Right kidney (tissue), 1 donor: ENCODE measurements at regions not wholly inside any gene's neighbourhood (a gene's known extent, or its start where the extent isn't known, plus 50 kb on each side); places are given as distances from the start of the nearest gene placed in this dataset.
A peak's percentile ranks its signal among the peaks of the same experiment; 100 is the strongest.
"Not testable (repeated sequence)": the region's sequence is repeated elsewhere in the genome, so short reads cannot be mapped to it uniquely, and the experiment has no call there.

Source experiments
- DNase-seq: peaks from one replicate; pipeline ENCODE4 v3.0.0-alpha.2; 2016

DNA sequence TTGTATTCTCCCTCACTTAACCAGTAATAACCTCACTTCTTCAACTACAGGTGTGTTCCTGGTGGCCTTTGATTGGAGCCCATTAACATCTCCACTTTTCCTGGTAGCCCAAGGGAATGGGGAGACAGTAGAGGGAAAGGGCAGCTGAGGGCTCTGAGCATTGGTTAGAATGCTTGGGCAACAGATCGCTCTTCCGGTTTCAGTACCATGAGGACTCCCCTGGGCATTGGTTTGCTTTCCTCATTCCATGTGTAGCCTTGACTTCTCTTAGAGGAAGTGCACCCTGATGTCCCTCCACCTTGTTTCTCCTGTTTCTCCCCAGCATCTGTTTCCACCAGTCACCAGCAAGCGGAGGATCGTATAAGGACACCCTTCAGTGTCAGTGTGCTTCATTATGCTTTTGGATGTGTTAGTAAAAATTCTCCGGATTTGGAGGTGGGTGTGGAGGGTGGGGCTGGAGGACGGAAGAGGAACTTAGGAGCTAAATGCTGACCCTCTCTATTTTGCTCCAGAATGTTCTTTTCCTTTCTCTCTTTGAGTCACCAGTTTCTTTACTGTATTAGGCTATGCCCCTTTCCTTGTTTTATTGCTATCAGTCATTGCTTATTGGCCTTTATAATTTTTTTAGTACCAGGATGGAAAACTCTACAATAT is 50.6 kb upstream of the ZNG1B start:
- not testable (repeated sequence) for DNase-seq

DNA sequence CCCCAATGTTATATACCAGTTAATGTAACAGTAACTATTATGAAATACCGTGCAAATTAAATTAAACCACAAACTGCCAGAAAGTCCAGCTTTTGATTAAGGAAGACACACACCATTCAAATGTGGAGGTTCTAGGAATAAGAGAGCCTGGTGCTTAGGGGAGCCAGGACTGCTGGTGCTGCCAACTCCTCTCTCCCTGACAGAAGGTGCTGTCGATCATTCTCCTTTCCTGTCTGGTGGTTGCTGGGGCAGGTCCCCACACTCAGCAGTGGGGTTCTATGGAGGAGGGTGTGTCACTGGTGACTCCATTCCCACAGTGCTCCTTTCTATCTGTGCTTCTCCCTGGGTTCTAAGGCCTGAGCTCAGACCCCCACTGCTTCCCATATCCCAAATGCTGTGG is 57.9 kb upstream of the ZNG1B start:
- not testable (repeated sequence) for DNase-seq

DNA sequence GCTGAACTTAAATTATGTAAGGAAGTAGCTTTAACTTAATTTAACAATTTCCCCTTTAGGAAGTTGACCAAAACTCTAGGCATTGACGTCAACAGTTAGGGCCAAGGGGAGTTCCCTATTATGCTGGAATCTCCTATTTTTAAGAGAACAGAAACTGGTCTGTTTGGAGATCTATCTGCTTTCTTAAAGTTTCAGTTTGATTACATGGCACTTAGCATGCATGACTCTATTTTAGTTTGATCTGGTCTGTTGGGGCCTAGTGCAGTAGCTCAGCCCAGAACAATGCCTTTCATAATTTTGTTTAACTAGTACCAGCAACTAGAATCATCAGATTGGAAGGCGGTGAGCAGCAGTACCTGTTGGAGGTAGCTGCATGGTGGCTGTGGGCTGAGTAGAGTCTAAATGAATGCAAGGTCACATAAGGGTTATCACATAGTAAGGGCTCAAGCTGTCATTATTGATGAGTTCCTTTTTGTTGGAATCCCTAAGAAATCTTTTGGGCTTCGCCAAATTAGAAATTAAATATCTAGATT is 60.5 kb upstream of the ZNG1B start:
- no peak for DNase-seq

DNA sequence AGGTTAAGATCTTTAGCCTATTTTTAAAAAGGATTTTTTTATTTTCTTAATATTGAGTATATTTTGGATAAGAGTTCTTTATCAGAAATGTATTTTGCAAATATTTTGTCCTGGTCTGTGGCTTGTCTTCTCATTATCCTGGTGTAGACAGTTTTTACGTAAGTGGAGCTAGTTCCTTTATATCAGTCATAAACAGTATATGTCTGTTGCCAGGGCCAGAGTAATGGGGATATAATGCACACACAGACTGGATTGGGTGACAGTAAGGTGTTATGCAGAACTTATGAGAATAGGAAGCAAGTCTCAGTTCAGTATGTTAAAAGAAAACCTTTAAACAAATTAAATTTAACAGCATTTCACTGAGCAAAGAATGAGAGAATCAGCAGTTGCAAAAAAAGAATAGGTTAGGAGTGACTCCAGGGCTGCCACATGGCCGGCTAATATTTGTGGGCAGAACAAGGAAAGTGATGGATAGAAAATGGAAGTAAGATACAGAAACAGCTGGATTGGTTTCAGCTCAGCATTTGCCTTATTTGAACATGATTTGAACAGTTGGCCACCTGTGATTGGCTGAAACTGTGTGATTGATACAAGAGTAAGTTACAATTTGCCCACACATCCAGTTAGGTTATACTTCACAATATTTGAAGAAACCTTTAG is 61.1 kb upstream of the ZNG1B start:
- no peak for DNase-seq

DNA sequence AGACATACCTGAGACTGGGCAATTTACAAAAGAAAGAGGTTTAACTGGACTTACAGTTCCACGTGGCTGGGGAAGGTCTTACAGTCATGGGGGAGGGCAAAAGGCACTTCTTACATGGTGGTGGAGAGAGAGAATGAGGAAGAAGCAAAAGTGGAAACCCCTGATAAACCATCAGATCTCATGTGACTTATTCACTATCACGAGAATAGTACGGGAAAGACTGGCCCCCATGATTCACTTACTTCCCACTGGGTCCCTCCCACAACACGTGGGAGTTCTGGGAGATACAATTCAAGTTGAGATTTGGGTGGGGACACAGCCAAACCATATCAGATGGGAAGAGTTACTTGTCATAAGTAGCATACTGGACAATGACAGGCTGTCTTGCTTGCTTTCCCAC is 62.6 kb upstream of the ZNG1B start:
- DNase-seq = not testable (repeated sequence)

DNA sequence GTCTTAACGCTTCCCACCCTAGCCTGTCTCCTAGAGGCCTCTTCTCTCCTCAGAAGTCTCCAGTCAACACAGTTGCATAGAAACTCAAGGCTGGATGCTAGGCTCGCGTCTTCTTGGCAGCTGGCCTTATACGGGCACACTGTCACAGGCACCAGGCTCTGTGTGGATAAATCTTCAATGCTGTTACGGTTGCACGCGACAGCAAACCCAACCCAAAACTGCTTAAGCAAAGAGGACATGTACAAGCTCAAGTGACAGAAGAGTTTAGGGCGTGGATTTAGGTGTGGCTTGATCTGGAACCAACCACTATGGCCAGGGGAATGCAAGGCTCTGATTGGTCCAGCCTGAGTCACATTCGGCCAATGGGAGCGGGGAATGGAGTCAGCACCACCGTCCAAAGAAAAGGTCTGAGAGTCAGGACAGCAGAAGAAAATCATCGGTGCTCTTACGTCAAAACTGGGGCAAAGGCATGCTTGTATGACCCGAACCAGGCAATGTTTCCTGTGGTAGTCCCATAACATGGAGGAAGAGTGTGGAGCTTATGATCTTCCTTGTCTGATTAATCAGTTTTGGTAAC is 65.1 kb upstream of the ZNG1B start:
- not testable (repeated sequence) for DNase-seq

DNA sequence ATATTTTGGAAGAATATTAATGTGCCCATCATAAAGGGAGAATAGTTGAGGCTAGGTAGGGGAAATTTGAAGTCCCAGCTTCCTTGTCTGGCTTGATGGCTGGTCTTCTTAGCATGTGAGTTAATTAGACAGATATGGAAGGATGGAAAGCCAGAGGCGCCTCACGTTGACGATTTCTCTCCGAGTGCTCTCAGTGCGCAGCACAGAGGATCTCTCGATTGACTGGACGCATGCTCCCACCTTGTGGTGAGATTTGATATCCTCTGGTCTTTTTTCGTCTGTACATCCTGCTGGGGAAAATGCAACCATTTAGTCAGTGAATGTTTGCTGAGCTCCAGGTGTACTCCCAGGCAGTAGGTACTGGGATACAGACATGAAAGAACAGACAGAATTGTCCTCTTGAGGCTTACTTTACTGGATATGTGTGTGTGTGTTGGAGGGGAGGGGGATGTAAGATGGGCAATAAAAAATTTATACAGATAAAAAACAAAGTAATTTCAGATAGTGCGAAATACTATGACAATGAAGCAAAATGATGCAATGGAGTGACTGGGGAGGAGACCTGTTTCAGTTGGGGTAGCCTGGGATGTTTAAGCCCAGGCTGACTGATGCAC is 66.9 kb upstream of the ZNG1B start:
- peak; percentile 52 for DNase-seq

DNA sequence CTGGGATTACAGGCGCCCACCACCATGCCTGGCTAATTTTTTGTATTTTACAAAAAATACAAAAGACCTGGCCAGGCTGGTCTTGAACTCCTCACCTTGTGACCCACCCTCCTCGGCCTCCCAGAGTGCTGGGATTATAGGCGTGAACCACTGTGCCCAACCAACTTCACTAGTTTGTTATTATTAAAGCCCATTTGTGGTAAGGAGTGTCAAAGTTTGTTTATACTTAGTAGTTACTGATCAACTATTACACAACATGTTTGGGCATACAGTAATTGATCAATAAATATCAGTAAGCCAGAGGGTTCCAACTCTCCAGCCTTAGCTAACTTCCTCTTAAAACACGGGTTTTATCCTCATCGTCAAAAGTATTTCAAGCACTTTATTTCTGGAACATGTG is 67.5 kb upstream of the ZNG1B start:
- DNase-seq = no peak

DNA sequence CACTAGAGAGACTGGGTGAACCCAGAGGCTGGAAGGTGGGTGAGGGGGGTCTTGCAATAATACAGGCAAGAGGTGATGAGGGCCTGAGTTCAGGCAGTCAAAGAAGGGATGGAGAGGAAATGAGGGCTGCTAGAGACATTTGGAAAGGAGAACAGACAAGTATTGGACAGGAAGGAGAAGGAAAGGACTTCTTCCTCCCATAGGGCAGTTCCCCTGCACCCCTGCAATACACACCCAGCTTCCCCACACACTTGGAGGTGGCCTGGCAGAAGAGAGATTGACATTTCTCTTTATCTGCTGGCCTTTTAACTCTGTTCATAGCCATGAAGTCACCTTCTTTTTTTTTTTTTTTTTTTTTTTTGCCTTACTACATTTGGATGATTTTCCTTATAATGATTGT is 68.9 kb upstream of the ZNG1B start:
- DNase-seq = not testable (repeated sequence)

DNA sequence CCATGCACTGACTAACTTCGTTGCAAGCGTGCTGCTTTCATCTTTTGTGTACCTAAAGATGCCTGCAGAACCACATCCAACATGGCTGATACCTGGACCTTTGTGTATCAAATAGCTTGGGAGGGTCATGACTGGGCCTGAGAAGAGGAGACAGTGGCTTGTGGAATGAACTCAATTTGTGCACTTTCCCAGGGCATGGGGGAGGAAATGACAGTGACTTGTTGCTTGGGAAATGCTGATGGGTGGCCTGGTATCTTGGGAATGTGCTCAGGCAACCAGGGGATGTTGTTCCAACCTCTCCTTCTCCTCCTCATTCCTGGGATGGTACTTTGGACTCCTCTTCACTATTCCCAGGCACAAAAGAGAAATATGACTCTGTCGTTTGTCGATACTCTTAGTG is 70.7 kb upstream of the ZNG1B start:
- not testable (repeated sequence) for DNase-seq

DNA sequence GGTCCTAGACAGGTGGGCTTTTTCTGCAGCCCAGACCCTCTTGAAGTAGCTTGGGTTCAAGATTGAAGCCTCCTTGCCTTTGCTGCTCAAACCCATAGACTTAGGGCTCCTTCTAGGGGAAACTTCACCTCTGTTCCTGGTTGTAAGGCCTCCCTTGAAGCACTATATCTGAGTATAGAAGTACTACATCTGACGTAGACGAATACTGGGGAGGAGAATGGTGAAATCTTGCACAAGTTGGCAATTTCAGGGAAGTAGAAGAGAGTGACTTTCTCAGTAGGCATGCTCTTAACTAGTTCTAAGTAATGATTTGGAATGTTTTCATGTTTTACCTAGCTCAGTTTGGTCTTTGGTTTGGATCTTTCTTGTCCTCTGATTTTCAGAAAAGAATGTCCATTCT is 71.7 kb upstream of the ZNG1B start:
- DNase-seq = not testable (repeated sequence)

DNA sequence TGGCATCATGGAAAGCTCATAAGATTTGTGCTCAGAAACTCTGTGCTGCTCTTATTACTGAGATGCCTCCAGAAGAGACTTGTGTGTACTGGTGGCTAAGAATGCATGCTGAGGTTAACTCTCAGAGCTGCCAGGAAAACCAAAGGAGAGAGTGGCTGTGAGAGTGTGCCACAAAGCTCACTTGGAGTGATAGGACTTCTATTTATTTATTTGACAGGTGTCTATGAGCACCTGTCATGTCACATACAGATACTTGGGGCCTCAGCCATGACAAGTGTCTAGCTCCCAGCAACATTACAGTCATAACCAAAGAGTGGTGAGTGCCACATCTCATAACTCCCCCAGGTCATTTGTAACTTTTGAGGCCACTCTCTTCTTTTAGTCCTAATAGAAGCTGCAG is 72.2 kb upstream of the ZNG1B start:
- DNase-seq = not testable (repeated sequence)

DNA sequence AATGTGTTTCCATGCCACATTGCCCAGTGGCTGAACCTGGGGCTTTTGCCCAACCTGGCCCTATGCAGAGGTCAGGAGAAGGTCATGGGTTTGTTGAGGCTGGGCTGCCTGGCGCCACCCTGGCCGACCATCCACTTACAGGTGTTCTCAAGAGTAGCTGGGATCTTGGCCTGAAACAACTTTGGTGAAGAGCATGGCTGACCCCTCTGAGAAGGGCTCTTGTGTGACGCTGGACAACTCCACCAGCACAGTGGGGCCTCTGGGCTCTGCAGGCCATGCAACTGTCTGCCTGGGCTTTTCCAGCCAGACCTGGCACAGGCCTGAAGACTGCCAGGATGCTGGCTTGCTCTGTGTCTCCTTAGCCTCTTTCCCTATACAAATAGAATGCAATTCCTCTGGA is 76.4 kb upstream of the ZNG1B start:
- DNase-seq = no peak

DNA sequence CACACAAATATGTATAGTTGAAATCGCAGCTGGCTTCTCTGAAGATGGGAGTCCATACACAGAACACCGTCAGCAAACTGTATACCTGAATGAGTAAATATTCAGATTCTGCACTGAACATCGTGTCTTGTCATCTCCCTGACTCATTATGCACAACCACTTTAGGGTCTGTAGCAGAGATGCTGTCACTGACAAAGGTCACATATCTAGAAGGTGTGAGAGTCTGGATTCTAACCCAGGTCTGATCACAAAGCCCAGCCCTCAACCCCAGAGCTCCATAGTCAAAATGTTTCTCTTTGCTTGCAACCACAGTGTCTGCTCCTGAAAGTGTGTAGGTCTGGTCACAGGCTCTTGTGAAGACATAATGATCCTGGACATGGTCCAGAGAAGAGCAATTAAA is 78.3 kb upstream of the PAX8 start:
- DNase-seq = no peak

DNA sequence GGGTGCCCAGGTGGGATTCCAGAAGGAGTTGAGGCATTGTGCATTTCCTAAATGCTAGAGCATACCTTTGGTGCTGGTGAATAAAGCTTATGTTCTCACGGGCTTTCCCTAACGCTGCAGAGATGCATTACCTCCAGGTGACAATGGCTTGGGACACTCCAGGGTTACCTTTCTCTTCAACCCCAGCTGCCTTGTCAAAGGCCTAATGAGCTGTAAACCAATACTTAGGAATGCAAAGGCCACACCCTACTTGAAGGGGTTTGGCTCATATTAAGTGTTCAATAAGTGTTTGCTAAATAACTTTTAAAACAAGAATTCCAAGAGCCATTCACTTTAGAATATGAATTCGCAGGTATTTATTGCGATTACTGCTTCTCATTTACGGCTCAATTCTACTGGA is 77.6 kb upstream of the PAX8 start:
- DNase-seq = not testable (repeated sequence)

DNA sequence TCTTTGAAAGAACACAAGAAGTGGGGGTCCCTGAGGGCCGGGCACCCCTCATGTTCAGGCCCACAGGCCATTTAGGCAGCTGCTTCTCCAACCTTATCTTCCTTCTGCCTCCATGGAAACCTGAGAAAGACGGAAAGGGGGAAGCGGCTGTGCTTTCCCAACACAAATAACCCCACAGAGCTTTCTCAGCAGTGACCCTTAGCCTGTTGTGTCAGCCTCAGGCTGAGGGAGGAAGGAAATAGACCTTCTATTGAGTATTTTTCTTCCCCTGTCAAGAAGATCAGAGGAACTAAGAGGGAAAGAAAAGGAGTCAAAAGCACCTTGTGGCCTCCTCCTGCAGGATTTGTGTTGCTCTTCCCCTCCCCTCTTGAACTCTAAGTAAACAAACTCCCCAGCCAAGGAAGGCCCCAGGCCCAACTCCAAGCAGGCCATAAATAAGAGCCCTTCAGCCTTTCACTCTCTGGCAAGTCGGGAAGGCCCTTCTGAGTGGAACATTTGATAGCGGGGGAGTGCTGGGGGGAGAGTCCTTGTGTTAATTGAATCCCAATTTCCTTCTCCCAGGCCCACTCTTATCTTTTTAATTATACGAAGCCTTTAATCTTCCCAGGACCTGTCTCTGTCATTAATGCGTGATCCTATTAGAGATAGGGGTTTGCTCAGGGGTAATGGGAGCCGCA is 76.8 kb upstream of the PAX8 start:
- DNase-seq = peak; percentile 47

DNA sequence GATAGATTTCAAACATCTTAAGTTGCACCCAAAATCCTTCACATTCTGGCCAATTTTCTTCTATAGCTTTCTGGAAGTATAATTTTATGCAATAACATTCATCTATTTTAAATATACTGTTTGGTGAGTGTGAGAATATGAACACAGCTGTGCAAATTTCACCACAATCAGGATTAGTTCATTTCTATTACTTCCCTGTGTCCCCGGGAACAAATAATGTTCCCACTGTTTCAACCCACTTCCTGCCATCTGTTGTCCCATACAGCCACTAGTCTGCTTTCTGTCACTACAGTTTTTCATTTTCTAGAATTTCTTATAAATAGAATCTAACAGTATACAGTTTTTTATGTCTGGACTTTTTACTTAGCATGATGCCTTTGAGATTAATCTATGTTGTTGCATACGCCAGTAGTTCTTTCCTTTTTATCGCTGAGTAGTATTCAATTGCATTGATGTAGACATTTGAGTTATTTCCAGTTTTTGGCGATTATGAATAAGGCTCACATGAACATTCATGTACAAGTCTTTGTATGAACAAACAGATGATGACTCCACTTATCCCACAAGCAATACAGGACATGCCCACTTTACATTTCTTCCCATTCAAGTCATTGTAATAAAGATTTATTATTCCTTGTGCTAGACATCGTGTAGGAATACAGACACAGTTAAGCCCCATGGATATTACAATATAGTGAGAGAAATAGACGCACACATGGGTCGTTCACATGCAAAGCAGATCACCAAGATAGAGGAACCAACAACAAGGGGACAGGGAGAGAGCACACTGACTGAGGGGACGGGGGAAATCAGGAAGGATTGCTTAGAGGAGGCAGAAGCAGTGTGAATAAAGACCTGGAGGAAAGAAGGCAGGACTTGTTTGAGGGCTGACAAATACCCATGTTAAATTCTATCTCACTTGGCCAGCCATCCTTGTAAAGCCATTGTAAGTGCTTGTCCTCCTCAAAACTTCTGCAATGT is 72.9 kb upstream of the PAX8 start:
- DNase-seq = no peak

DNA sequence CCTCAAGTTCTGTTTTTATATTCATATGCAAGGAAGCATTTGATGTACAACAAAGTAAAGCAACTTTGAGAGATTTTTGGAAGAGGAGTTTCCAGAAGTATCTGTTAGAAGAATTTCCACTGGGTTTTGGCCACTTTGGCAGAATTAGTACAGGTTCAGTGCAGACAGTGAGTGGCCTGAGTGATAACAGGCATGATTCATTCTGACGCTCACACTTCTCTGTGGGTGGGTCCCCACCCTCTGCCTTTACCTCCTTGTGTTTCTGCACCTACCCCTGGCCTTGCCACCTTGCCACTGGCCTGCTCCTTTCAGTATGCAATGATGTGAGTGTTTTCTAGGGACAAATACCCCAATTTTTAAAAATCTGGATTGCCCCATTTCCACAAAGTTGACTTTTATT is 65.1 kb upstream of the PAX8 start:
- DNase-seq = not testable (repeated sequence)

DNA sequence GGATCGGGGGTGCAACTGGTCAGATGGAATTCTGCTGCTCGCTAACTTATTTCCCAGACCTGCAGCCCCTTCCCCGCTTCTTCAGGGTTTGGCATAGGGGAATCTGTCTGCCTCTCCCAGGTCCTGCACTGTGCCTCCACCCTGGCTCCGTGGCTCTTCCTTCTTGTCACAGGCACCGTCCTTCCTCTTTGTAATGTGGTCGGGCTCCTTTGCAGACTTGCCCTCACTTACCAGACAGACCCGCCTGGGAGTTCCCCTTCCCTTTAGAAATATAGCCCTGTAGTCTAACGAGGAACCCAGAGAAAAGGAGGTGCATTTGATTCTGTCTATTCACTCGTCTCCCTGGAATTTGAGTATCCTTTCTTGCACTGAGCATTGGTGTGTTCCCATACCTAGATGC is 63.9 kb upstream of the PAX8 start:
- DNase-seq = no peak

DNA sequence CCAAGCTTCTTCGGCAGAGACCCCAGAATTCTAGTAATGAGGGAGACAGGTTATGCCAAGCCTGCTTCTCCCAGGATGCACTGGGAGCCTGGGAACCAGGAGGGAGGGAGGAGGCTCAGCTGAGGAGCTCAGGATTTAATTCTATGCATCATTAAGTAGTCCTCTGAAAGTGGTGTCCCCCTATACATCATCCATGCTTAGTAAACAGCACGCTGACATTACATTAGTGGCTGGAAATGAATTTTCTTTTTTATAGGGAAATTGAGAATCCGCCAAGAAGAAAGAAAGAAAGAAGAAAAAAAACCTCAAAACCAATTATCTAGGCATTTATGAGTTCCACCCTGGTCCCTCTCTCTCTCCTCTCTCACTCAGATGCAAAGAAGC is 63.1 kb upstream of the PAX8 start:
- DNase-seq = not testable (repeated sequence)

DNA sequence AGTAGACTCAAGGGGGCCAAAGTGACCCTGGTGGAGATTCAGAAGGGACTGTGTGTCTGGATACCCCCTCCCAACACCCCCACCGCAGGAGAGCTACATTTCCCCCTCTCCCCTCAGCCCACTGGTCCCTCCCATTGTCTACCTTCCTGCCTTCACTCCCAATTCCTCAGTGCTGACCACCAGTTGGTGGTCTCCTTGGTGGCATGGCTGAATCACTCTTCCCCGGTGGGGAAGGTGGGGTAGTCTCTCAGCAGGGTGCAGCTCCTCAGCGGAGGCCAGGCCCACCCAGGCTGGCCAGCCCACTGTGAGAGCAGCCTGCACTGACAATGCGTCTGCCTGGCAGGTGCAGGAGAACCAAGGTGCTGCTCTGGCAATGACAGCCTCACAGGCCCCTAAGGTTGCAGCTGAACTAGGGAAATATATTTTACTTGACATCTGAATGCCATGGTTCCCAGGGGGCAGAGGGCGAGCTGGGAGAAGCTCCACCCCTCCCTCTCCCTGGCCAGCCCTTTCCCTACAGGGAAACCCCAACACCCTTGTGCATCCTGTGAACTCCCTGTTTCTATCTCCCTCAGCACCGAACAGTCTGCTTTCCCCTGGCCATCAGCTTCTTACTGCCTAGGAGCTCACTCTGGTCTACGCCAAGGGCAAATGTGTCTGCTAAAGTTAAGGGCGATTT is 62.6 kb upstream of the PAX8 start:
- DNase-seq = peak; percentile 54
